ENCODE measurements at regions not wholly inside any gene's neighbourhood (a gene's known extent, or its start where the extent isn't known, plus 50 kb on each side); places are given as distances from the start of the nearest gene placed in this dataset.
"Not testable (repeated sequence)": the region's sequence is repeated elsewhere in the genome, so short reads cannot be mapped to it uniquely, and the experiment has no call there.

DNA sequence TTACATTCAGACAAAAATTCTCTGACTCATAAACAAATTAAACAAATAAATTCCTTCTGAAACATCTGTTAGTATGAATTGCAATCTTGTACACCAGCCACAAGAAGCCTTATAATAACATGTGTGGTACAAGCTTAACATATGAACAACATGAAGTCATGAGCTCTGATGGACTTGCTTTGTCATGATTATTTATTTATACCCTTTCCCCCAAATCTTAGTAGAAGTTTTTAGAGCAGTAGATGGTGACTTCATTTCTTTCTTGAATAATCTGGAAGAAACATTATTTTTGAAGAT, 633.4 kb downstream of the EPHA3 start:
- Histone ChIP-seq H3F3A (ENCODE audit: insufficient read depth, low read length, poor library complexity, severe bottlenecking) (no peaks in the 10 kb centered on the region), H3K79me2 (replicated peaks; ENCODE audit: insufficient read depth, low read length) (no peaks in the 10 kb centered on the region), H3K9me2 (ENCODE audit: insufficient read depth, low read length) (no peaks in the 10 kb centered on the region), H3K4me2 (ENCODE audit: low read length) (no peak overlapping the region), H3K36me3 (ENCODE audit: insufficient read depth, low read length) (no peaks in the 10 kb centered on the region), H3K9ac (ENCODE audit: low read length) (no peak overlapping the region), H4K20me1 (ENCODE audit: insufficient read depth) (no peaks in the 10 kb centered on the region), H3K4me3 (ENCODE audit: low read length) (no peak overlapping the region), H2AFZ (ENCODE audit: low read depth, low read length) (no peak overlapping the region), H3K27me3 (ENCODE audit: insufficient read depth, low read depth, low read length) (no peaks in the 10 kb centered on the region), H3K27ac (ENCODE audit: low read length) (no peak overlapping the region), H3K9me3 (ENCODE audit: low read length) (no peaks in the 10 kb centered on the region)
- TF ChIP-seq RAD21 (conservative IDR thresholded peaks at IDR 0.05) (no peak), MXI1 (conservative IDR thresholded peaks at IDR 0.05; ENCODE audit: poor library complexity, severe bottlenecking) (no peak), POLR2AphosphoS5 (IDR thresholded peaks at IDR 0.05) (no peak), EZH2 (IDR thresholded peaks at IDR 0.05; ENCODE audit: borderline replicate concordance, insufficient read depth, low read length, poor library complexity, severe bottlenecking) (no peak), SMC3 (conservative IDR thresholded peaks at IDR 0.05; ENCODE audit: poor library complexity) (no peak), EP300 (conservative IDR thresholded peaks at IDR 0.05; ENCODE audit: poor library complexity, severe bottlenecking) (no peak)
- TF ChIP-seq, protein P1, sequence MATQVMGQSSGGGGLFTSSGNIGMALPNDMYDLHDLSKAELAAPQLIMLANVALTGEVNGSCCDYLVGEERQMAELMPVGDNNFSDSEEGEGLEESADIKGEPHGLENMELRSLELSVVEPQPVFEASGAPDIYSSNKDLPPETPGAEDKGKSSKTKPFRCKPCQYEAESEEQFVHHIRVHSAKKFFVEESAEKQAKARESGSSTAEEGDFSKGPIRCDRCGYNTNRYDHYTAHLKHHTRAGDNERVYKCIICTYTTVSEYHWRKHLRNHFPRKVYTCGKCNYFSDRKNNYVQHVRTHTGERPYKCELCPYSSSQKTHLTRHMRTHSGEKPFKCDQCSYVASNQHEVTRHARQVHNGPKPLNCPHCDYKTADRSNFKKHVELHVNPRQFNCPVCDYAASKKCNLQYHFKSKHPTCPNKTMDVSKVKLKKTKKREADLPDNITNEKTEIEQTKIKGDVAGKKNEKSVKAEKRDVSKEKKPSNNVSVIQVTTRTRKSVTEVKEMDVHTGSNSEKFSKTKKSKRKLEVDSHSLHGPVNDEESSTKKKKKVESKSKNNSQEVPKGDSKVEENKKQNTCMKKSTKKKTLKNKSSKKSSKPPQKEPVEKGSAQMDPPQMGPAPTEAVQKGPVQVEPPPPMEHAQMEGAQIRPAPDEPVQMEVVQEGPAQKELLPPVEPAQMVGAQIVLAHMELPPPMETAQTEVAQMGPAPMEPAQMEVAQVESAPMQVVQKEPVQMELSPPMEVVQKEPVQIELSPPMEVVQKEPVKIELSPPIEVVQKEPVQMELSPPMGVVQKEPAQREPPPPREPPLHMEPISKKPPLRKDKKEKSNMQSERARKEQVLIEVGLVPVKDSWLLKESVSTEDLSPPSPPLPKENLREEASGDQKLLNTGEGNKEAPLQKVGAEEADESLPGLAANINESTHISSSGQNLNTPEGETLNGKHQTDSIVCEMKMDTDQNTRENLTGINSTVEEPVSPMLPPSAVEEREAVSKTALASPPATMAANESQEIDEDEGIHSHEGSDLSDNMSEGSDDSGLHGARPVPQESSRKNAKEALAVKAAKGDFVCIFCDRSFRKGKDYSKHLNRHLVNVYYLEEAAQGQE (IDR thresholded peaks at IDR 0.05; ENCODE audit: borderline replicate concordance) = no peak
- TF ChIP-seq, protein P2, sequence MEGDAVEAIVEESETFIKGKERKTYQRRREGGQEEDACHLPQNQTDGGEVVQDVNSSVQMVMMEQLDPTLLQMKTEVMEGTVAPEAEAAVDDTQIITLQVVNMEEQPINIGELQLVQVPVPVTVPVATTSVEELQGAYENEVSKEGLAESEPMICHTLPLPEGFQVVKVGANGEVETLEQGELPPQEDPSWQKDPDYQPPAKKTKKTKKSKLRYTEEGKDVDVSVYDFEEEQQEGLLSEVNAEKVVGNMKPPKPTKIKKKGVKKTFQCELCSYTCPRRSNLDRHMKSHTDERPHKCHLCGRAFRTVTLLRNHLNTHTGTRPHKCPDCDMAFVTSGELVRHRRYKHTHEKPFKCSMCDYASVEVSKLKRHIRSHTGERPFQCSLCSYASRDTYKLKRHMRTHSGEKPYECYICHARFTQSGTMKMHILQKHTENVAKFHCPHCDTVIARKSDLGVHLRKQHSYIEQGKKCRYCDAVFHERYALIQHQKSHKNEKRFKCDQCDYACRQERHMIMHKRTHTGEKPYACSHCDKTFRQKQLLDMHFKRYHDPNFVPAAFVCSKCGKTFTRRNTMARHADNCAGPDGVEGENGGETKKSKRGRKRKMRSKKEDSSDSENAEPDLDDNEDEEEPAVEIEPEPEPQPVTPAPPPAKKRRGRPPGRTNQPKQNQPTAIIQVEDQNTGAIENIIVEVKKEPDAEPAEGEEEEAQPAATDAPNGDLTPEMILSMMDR (IDR thresholded peaks at IDR 0.05; ENCODE audit: poor library complexity, severe bottlenecking) = no peak

GRCh38 chr3:89742546-89742945, 635.1 kb downstream of the EPHA3 start:
- H3F3A ChIP-seq (ENCODE audit: insufficient read depth, low read length, poor library complexity, severe bottlenecking) = no peaks in the 10 kb centered on the region
- H3K9me3 ChIP-seq (ENCODE audit: low read length) = no peaks in the 10 kb centered on the region
- H3K4me2 ChIP-seq (ENCODE audit: low read length) = no peak overlapping the region
- H3K79me2 ChIP-seq (replicated peaks; ENCODE audit: insufficient read depth, low read length) = no peaks in the 10 kb centered on the region
- H3K4me3 ChIP-seq (ENCODE audit: low read length) = no peak overlapping the region
- no peaks in the 10 kb centered on the region for H4K20me1 ChIP-seq (ENCODE audit: insufficient read depth)
- no peaks in the 10 kb centered on the region for H3K9me2 ChIP-seq (ENCODE audit: insufficient read depth, low read length)
- H2AFZ ChIP-seq (ENCODE audit: low read depth, low read length) = no peak overlapping the region
- no peaks in the 10 kb centered on the region for H3K36me3 ChIP-seq (ENCODE audit: insufficient read depth, low read length)
- no peaks in the 10 kb centered on the region for H3K27me3 ChIP-seq (ENCODE audit: insufficient read depth, low read depth, low read length)
- no peak overlapping the region for H3K9ac ChIP-seq (ENCODE audit: low read length)
- no peak overlapping the region for H3K27ac ChIP-seq (ENCODE audit: low read length)
- TF ChIP-seq TAF1 (IDR thresholded peaks at IDR 0.05; ENCODE audit: low read depth) = no peak
- TF ChIP-seq, protein P1 (IDR thresholded peaks at IDR 0.05; ENCODE audit: borderline replicate concordance) = no peak
- TF ChIP-seq POLR2AphosphoS5 (IDR thresholded peaks at IDR 0.05) = no peak
- no peak for TF ChIP-seq EP300 (conservative IDR thresholded peaks at IDR 0.05; ENCODE audit: poor library complexity, severe bottlenecking)
- TF ChIP-seq, protein P2 (IDR thresholded peaks at IDR 0.05; ENCODE audit: poor library complexity, severe bottlenecking) = no peak
- TF ChIP-seq RAD21 (conservative IDR thresholded peaks at IDR 0.05) = no peak
- no peak for TF ChIP-seq MXI1 (conservative IDR thresholded peaks at IDR 0.05; ENCODE audit: poor library complexity, severe bottlenecking)
- TF ChIP-seq EZH2 (IDR thresholded peaks at IDR 0.05; ENCODE audit: borderline replicate concordance, insufficient read depth, low read length, poor library complexity, severe bottlenecking) = no peak
- TF ChIP-seq SMC3 (conservative IDR thresholded peaks at IDR 0.05; ENCODE audit: poor library complexity) = no peak

GRCh38 chr3:89747541-89748278, 640.3 kb downstream of the EPHA3 start:
- not testable (repeated sequence) for H3K27ac ChIP-seq (ENCODE audit: low read length); H3K9ac ChIP-seq (ENCODE audit: low read length); H3K4me2 ChIP-seq (ENCODE audit: low read length); H3K36me3 ChIP-seq (ENCODE audit: insufficient read depth, low read length); H3F3A ChIP-seq (ENCODE audit: insufficient read depth, low read length, poor library complexity, severe bottlenecking); H3K9me3 ChIP-seq (ENCODE audit: low read length); H3K4me3 ChIP-seq (ENCODE audit: low read length); H3K9me2 ChIP-seq (ENCODE audit: insufficient read depth, low read length); H2AFZ ChIP-seq (ENCODE audit: low read depth, low read length); H3K27me3 ChIP-seq (ENCODE audit: insufficient read depth, low read depth, low read length); H3K79me2 ChIP-seq (replicated peaks; ENCODE audit: insufficient read depth, low read length); H4K20me1 ChIP-seq (ENCODE audit: insufficient read depth)
